ENCODE measurements at regions not wholly inside any gene's neighbourhood (a gene's known extent, or its start where the extent isn't known, plus 50 kb on each side); places are given as distances from the start of the nearest gene placed in this dataset.

DNA sequence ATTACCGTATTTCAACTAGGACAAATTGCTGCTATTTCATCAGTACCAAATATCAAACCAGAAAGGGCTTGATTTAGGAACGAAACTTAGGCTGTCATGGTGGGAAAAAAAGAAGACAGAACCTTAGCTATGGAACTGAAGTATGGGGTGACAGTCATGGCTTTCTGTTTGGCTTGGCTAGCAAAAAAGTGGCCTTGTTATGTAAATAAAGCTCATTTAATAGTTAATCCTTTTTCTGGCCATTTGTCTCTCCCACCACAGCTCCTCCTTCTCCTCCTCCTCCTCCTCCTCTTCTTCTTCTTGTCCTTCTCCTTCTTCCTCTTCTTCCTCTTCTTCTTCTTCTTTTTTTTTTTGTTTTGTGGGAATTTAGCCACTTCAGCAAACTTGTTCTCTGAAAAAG is 434.7 kb upstream of the NDST4 start:
- TF ChIP-seq, protein P1, sequence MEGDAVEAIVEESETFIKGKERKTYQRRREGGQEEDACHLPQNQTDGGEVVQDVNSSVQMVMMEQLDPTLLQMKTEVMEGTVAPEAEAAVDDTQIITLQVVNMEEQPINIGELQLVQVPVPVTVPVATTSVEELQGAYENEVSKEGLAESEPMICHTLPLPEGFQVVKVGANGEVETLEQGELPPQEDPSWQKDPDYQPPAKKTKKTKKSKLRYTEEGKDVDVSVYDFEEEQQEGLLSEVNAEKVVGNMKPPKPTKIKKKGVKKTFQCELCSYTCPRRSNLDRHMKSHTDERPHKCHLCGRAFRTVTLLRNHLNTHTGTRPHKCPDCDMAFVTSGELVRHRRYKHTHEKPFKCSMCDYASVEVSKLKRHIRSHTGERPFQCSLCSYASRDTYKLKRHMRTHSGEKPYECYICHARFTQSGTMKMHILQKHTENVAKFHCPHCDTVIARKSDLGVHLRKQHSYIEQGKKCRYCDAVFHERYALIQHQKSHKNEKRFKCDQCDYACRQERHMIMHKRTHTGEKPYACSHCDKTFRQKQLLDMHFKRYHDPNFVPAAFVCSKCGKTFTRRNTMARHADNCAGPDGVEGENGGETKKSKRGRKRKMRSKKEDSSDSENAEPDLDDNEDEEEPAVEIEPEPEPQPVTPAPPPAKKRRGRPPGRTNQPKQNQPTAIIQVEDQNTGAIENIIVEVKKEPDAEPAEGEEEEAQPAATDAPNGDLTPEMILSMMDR (conservative IDR thresholded peaks at IDR 0.05 in 1 of 2, IDR thresholded peaks at IDR 0.05 in 1 of 2; ENCODE audit: extremely low read depth in 1 of 2, insufficient read depth in 1 of 2, low read depth in 1 of 2, low read length in 2 of 2): no peak
- TF ChIP-seq EZH2 (IDR thresholded peaks at IDR 0.05; ENCODE audit: borderline replicate concordance, low read length): no peak

All from mammary epithelial cell (primary cell).